HG03103 (cell line): ENCODE measurements at regions not wholly inside any gene's neighbourhood (a gene's known extent, or its start where the extent isn't known, plus 50 kb on each side); places are given as distances from the start of the nearest gene placed in this dataset.

Experiments
- ATAC-seq: cut with Tn5 transposase; IDR thresholded peaks from one replicate; pipeline ENCODE4 v1.9.1; 2021; ENCODE audit warnings: low read depth; ENCODE audit not compliant: unreplicated experiment

DNA sequence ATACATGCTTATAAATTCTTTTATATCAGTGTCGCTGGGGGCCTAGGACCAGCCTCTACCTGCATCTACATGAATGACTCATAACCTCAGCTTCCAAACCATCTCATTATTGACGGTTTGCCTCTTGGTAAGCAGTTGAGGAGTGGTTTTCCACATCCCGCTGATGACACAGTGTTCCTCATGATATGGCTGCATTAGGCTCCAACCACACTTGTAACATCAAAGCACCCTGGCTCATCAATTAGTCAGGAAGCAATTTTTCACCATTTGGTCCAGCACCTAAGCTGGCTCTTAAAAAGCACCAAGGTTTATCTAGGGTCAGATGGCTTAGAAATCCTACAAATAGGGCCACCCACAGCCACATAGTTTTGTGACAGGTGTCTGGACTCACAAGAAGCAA is 402.4 kb downstream of the ARHGEF28 start:
- no peak for ATAC-seq

GRCh38 chr5:74027732-74028338 is 401.8 kb downstream of the ARHGEF28 start:
- no peak for ATAC-seq

- no peak for ATAC-seq
Observed at GRCh38 chr5:74026310-74026709, 400.3 kb downstream of the ARHGEF28 start.

DNA sequence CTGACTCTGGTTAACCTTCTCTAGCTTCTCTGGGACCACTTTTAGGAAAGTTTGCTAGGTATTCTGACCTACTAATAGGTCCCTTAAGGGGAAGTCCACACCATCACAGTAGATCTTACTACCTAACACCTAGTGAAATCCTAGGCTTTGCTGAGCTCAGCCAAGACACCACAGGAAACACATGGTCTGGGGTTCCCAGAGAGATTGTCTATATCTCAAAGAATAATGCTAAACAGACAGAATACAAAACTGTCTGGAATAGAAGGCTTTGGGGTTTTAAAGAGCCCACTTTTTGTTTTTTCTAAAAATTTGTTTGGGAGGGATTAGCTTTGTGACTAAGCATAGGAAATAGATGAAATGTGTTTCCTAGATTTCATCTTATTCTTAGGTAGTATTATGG is 395.1 kb downstream of the ARHGEF28 start:
- ATAC-seq: no peak

- no peak for ATAC-seq
Observed at GRCh38 chr5:74020503-74020902, 394.5 kb downstream of the ARHGEF28 start.

GRCh38 chr5:74019923-74020322 is 393.9 kb downstream of the ARHGEF28 start:
- ATAC-seq: no peak

DNA sequence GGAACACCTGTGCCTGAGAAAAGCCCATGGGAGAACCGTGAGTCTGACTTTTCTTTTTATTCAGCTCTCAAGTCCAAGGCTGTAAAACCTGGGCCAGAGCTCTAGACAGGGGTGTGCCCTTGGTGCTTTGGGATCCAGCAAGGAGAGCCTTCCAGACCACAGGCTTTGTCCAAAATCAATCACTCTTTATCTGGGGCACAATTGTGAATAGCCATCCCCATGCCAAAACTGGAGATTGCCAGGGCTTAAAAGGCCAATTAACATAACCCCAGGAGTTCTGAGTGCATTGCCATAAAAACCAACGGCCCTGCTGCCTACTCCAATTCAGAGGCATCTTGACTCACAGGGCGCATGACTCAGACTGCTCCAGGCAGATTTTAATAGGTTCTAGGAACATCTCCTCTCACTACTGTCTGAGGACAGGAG is 391.8 kb downstream of the ARHGEF28 start:
- ATAC-seq: no peak

GRCh38 chr5:74017112-74017511 is 391.1 kb downstream of the ARHGEF28 start:
- no peak for ATAC-seq

GRCh38 chr5:74016373-74016772 is 390.4 kb downstream of the ARHGEF28 start:
- ATAC-seq: no peak

DNA sequence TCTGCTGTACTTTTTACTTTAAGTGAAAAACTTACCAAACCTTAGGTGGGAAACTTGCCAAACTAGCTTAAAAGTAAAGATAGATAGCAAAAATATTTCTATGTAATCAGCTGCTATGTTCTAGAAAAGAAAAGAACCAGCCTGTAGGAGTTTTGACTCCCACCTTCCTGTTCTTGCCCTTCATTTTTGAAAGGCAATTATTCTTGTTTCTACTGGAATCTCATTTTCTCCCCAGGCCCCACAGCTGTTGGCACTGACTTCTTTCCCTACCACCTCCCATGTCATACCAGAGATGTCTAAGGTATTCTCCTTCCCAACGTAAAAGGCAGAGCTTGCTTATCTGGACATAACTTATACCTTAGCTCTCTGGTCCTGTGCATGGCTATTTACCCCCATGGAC is 389.7 kb downstream of the ARHGEF28 start:
- ATAC-seq: no peak

DNA sequence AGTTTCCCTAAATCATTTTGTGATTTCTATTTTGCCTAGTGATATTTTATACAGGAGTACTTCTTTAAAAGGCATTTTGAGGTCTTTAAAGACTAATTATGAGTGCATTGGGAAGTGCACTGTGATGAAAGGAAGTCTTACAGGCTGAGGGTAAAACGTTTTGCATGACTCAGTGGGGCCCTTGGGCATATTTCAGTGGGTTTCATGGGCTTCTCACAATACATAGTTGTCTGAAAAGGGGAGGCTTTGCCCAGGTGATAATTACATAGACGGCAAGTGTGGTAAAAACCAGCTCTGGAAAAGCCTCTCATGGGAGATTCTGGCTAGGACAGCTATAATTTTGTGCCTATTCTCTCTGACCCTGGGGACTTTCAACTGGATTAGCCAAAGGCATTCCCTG is 387.2 kb downstream of the ARHGEF28 start:
- ATAC-seq: no peak

GRCh38 chr5:74009502-74009901 is 383.5 kb downstream of the ARHGEF28 start:
- no peak for ATAC-seq

- no peak for ATAC-seq
Observed at GRCh38 chr5:74007193-74007592, 381.2 kb downstream of the ARHGEF28 start.

GRCh38 chr5:73999297-73999696 is 373.3 kb downstream of the ARHGEF28 start:
- no peak for ATAC-seq

GRCh38 chr5:73998489-73998888 is 372.5 kb downstream of the ARHGEF28 start:
- ATAC-seq: no peak

DNA sequence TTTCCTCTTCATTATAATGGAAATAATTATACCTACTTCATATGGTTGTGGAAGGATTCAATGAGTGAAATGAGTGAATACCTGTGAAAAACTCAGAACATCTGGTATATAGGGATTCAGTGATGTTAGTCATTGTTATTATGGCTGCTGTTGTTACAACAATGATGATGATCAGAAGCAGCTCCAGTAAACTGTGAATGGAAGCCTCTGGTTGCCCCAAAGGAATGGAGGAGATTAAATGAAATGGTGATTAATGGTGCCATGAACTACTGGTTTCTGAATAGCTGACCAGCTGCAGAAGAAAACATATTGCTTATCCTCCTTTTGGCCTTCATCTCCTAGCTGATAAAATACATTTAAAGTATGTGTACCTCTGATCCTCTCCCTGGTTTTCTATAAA is 372.0 kb downstream of the ARHGEF28 start:
- no peak for ATAC-seq

DNA sequence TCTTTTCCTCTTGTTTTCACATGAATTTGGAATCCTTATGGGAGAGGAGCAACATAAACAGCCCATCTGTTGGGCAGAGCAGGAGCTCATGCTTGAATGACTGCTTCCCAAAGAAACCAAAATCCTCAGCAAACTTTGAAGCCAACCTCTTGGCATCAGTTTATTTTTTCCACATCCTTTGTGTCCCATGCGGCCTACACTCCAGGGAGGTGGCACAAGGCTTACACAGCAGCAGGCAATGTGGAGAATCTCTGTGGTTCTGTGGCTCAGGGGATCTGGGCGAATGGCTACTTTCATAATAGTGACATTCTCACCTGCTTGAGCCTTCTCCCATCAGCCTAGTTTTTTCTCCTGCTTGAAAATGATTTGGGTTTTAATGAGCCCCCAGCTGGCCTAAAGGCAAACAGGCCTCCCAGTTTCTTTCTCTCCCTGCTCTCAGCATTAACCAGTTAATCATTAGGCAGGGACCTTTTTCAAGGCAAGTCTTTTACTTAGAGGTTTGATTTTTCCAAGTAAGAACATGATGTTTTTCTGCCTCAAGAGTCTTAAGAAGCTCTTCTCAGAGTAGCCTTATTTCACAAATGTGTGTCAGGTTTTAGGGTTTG is 370.3 kb downstream of the ARHGEF28 start:
- no peak for ATAC-seq

- ATAC-seq: no peak
Observed at GRCh38 chr5:73994963-73995362, 369.0 kb downstream of the ARHGEF28 start.
